ENCODE measurements at regions not wholly inside any gene's neighbourhood (a gene's known extent, or its start where the extent isn't known, plus 50 kb on each side); places are given as distances from the start of the nearest gene placed in this dataset.
A peak's percentile ranks its signal among the peaks of the same experiment; 100 is the strongest.

DNA sequence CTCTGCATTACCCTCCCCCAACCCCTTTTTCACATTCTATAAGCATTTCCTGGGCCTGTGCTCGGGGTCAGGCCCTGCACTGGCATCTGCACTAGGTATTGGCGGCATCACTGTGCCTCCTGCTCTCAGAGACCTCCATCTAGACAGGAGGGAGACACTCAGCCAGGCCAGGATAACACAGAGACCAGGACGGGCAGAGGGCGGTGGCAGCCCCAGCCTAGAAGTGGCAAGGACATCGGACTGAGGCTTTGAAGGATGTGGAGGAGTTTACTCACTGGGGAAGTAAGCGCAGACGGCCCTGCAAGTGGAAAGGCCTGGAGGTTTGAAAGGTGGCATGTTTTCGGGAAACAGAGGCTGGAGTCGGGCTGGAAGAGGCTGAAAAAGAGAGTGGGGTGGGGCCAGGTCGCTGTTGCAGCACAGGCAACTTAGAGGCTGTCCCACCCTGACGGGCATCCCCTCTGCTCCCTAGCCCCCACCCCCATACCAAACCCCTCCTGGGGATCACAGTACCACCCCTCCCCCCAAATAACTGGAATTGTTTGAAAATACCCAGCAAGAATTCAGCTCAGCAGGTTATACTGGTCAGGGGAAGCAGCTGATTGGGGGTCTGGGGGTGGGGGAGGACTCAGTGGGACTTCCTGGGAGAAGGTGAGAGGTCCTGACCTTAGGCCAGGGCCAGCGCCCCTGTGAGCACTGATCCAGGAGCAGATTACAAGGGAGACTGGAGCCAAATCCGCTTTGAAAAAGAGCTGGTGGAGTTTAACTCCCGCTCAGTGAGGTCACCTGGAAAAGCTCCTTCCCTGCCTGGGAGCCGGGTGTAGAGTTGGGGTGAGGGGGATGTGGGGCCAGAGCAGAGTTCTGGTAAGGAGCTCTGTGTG is 121.8 kb upstream of the WNT4 start:
- no peaks in the 10 kb centered on the region for H3K79me2 ChIP-seq (ENCODE audit: control insufficient read depth in 1 of 2, insufficient read depth in 2 of 2, low read length in 2 of 2)
- H3K14ac ChIP-seq (ENCODE audit: insufficient read length), result no peak overlapping the region
- no peaks in the 10 kb centered on the region for H3K9me3 ChIP-seq (ENCODE audit: insufficient read depth in 2 of 2, low read depth in 1 of 2, low read length in 1 of 2)
- peak overlapping the region; percentile 62 for H4K5ac ChIP-seq (ENCODE audit: insufficient read length, low read depth, low read length)
- peak overlapping the region; percentile 34 to 53 for H3K4me2 ChIP-seq (ENCODE audit: insufficient read depth in 1 of 2, low read depth in 2 of 2, low read length in 2 of 2)
- CTCF ChIA-PET (ENCODE audit: partially characterized antibody), result interaction anchor here (0.6 to 1.3 kb wide), 4 partner anchors 10 to 371 kb away, joined by 3 to 12 read pairs (median 3); no protein-coding TSS in a partner anchor
- 0 out of 2 replicates have a peak, but pooled peaks have one; percentile 20 for TF ChIP-seq EGR1 (IDR thresholded peaks at IDR 0.05; ENCODE audit: borderline replicate concordance, low read depth, low read length)
- TF ChIP-seq ASH2L (IDR thresholded peaks at IDR 0.05; ENCODE audit: low read length), result peak; percentile 75
- TF ChIP-seq RBBP5 (IDR thresholded peaks at IDR 0.05; ENCODE audit: borderline replicate concordance, low read depth, low read length), result 0 out of 2 replicates have a peak, but pooled peaks have one; percentile 28
- peak in 1 of 2 experiments; percentile 81; a peak in 1 of 3 replicates for TF ChIP-seq EP300 (IDR thresholded peaks at IDR 0.05; ENCODE audit: borderline replicate concordance in 1 of 2, low read depth in 2 of 2, low read length in 2 of 2)
- TF ChIP-seq CHD2 (IDR thresholded peaks at IDR 0.05; ENCODE audit: low read length), result no peak
- TF ChIP-seq PHF8 (conservative IDR thresholded peaks at IDR 0.05; ENCODE audit: low read depth, low read length), result no peak
- TF ChIP-seq SP1 (IDR thresholded peaks at IDR 0.05; ENCODE audit: low read depth, low read length), result peak; percentile 87
- 0 out of 2 replicates have a peak, but pooled peaks have one; percentile 26 for TF ChIP-seq TCF12 (IDR thresholded peaks at IDR 0.05; ENCODE audit: low read depth, low read length)
- peak; percentile 84 for TF ChIP-seq TEAD4 (IDR thresholded peaks at IDR 0.05; ENCODE audit: low read depth, low read length)
- 0 out of 2 replicates have a peak, but pooled peaks have one; percentile 70 for TF ChIP-seq RXRA (IDR thresholded peaks at IDR 0.05; ENCODE audit: insufficient read depth, low read depth, low read length)
- no peaks in the 10 kb centered on the region for H3K27me3 ChIP-seq (replicated peaks in 1 of 4; ENCODE audit: control insufficient read depth in 3 of 4, extremely low read depth in 1 of 4, insufficient read depth in 3 of 4, low read length in 3 of 4)
- H3K27ac ChIP-seq (ENCODE audit: low read depth, low read length), result no peak overlapping the region
- H3K23ac ChIP-seq (ENCODE audit: insufficient read length), result no peak overlapping the region
- H4K20me1 ChIP-seq (replicated peaks in 1 of 2; ENCODE audit: control insufficient read depth in 1 of 2, insufficient read depth in 2 of 2, low read length in 2 of 2), result no peaks in the 10 kb centered on the region
- 45% methylated on average over 14 of the region's 15 CpGs; no CpG with 5 or more reads in 1 of the 2 experiments for WGBS, 2 experiments (ENCODE audit: extremely low coverage in 1 of 2, insufficient coverage in 1 of 2, insufficient read length in 1 of 2, insufficient replicate concordance in 2 of 2, low coverage in 1 of 2, low lambda C conversion rate in 2 of 2, missing lambda C conversion rate in 1 of 2)
- H4K91ac ChIP-seq (replicated peaks; ENCODE audit: insufficient read length, low read length), result peak overlapping the region; percentile 93
- peak overlapping the region in 1 of 4 experiments; percentile 2; a peak in 1 of 7 replicates for H3K9ac ChIP-seq (replicated peaks in 1 of 4; ENCODE audit: extremely low read depth in 1 of 4, low read depth in 3 of 4, low read length in 3 of 4)
- peak overlapping the region; percentile 96 for H2BK5ac ChIP-seq (ENCODE audit: low read depth, low read length)
- no peaks in the 10 kb centered on the region for H3K36me3 ChIP-seq (ENCODE audit: control insufficient read depth in 2 of 4, insufficient read depth in 4 of 4, low read length in 3 of 4)
- peaks cover 11 to 25% (median 20%) of the 10 kb centered on the region in 4 experiments for H3K4me1 ChIP-seq (replicated peaks in 1 of 4; ENCODE audit: control insufficient read depth in 3 of 4, insufficient read depth in 4 of 4, low read length in 3 of 4)
- peak overlapping the region; percentile 100 for H2BK12ac ChIP-seq (ENCODE audit: low read depth, low read length)
- DNase-seq (ENCODE audit: low read depth in 1 of 2, low spot score in 2 of 2) (peak; percentile 33 to 57), FAIRE-seq (no peak)
- peak overlapping the region; percentile 82 for H3K4ac ChIP-seq (replicated peaks; ENCODE audit: insufficient read length, low read depth, low read length)
- peak overlapping the region in 2 of 4 experiments; percentile 5 to 6; a peak in 1 of 8 replicates for H3K4me3 ChIP-seq (ENCODE audit: extremely low read depth in 1 of 4, insufficient read depth in 2 of 4, low read depth in 3 of 4, low read length in 4 of 4)
- no peaks in the 10 kb centered on the region for H3K79me1 ChIP-seq (ENCODE audit: low read depth, low read length)
- POLR2A ChIA-PET (ENCODE audit: partially characterized antibody), result interaction anchor here (0.6 to 1.5 kb wide), 6 partner anchors 11 to 952 kb away, joined by 3 to 4 read pairs (median 4); no protein-coding TSS in a partner anchor
- H3K56ac ChIP-seq (replicated peaks; ENCODE audit: insufficient read length, low read depth, low read length), result peak overlapping the region; percentile 73
- peak overlapping the region; percentile 60 for H3K18ac ChIP-seq (ENCODE audit: extremely low read depth, low read length)
- H2AFZ ChIP-seq (ENCODE audit: low read length), result 0 out of 2 replicates have a peak overlapping the region, but pooled peaks have one; percentile 39
- H4K8ac ChIP-seq (ENCODE audit: extremely low read depth, insufficient read depth, low read length), result peak overlapping the region; percentile 45
- H2BK15ac ChIP-seq (ENCODE audit: low read length), result peak overlapping the region; percentile 92; the same call in 1 of the 2 replicates
- peak overlapping the region; percentile 87; the same call in 1 of the 2 replicates for H2AK5ac ChIP-seq (ENCODE audit: low read depth, low read length)
- H2BK120ac ChIP-seq (replicated peaks; ENCODE audit: low read depth, low read length), result no peak overlapping the region
- H2BK20ac ChIP-seq (ENCODE audit: low read length), result peak overlapping the region; percentile 86; the same call in 1 of the 2 replicates
- peaks cover 3% of the 10 kb centered on the region; the same call in 1 of the 2 replicates for H3K23me2 ChIP-seq (ENCODE audit: low read depth, low read length)

Measured in H1 (cell line).